GM12878 (cell line): ENCODE measurements at regions not wholly inside any gene's neighbourhood (a gene's known extent, or its start where the extent isn't known, plus 50 kb on each side); places are given as distances from the start of the nearest gene placed in this dataset.

Experiments used
- ATAC-seq: fragments of 200-7000 bp; cut with Tn5 transposase; 3 replicates; pipeline ENCODE4 v1.9.1; 2020; ENCODE audit warnings: mild to moderate bottlenecking, moderate library complexity
- BruUV-seq: library from RNA; stranded (reverse); fragments of 400-500 nt; replicated peaks from 2 replicates; lab custom pipeline; 2021; lab: Mats Ljungman, UMichigan
- CTCF ChIA-PET: fragments of 300-600 bp; sonication (Branson Sonifier 250); formaldehyde crosslinking; extraction: SDS; loops from one replicate; lab custom pipeline; 2021; ENCODE audit warnings: inconsistent platforms; lab: Yijun Ruan, JAX
- POLR2A ChIA-PET: fragments of 350-600 bp; formaldehyde crosslinking; extraction: SDS; loops from one replicate; lab custom pipeline; 2021; ENCODE audit warnings: inconsistent platforms; lab: Charles Lee
- RAD21 ChIA-PET: fragments of 300-600 bp; sonication (Branson Sonifier 250); formaldehyde crosslinking; loops from one replicate; lab custom pipeline; 2023; ENCODE audit warnings: antibody characterized with exemption; ENCODE audit not compliant: unreplicated experiment; lab: Charles Lee
- SMC1A ChIA-PET: fragments of 300-600 bp; sonication (Branson Sonifier 250); formaldehyde crosslinking; loops from one replicate; lab custom pipeline; 2023; ENCODE audit not compliant: unreplicated experiment, uncharacterized antibody; lab: Charles Lee
- DNase-seq: peaks from one replicate; pipeline ENCODE4 v3.0.0-alpha.2; 2011; ENCODE audit warnings: low read depth, low spot score
- FAIRE-seq: peaks from 3 replicates; lab custom pipeline; 2011; peaks lifted over from hg19 to GRCh38; lab: Jason Lieb, UNC
- H2AFZ ChIP-seq: 2 replicates; pipeline ENCODE4 v1.6.0; 2011; ENCODE audit warnings: low read depth, low read length, control low read depth; ENCODE audit not compliant: control insufficient read depth
- H3K27ac ChIP-seq: 2 replicates; pipeline ENCODE4 v1.5.1; 2011; ENCODE audit warnings: control low read depth; ENCODE audit not compliant: control insufficient read depth, insufficient read depth
- H3K27me3 ChIP-seq, 2 experiments: replicated peaks in 1 of 2; 2 replicates each; pipeline versions ENCODE4 v1.6.0 to v1.6.1; 2011; ENCODE audit warnings: low read length in 1 of 2; ENCODE audit not compliant: control insufficient read depth in 2 of 2, insufficient read depth in 2 of 2
- H3K36me3 ChIP-seq, 2 experiments: 2 replicates each; pipeline ENCODE4 v1.5.1; 2011; ENCODE audit warnings: low read length in 1 of 2; ENCODE audit not compliant: control insufficient read depth in 2 of 2, insufficient read depth in 2 of 2
- H3K4me1 ChIP-seq: 2 replicates; pipeline ENCODE4 v1.6.1; 2011; ENCODE audit warnings: mild to moderate bottlenecking, low read length, moderate library complexity, mixed read lengths; ENCODE audit not compliant: control insufficient read depth, insufficient read depth
- H3K4me2 ChIP-seq: 2 replicates; pipeline ENCODE4 v1.6.0; 2011; ENCODE audit warnings: control low read depth; ENCODE audit not compliant: control insufficient read depth, insufficient read depth
- H3K4me3 ChIP-seq: fragments of 200-600 bp; sonication (generic); 2 replicates; pipeline ENCODE4 v1.5.1; 2016
- H3K79me2 ChIP-seq: 2 replicates; pipeline ENCODE4 v1.6.0; 2011; ENCODE audit warnings: low read length; ENCODE audit not compliant: control insufficient read depth, insufficient read depth
- H3K9ac ChIP-seq: 2 replicates; pipeline ENCODE4 v1.8.0; 2011; ENCODE audit warnings: low read length, control low read depth, mixed read lengths; ENCODE audit not compliant: control insufficient read depth, insufficient read depth
- H3K9me3 ChIP-seq: replicated peaks from 3 replicates; pipeline ENCODE4 v1.5.1; 2011; ENCODE audit warnings: mild to moderate bottlenecking, low read length; ENCODE audit not compliant: control insufficient read depth, insufficient read depth
- H4K20me1 ChIP-seq: 2 replicates; pipeline ENCODE4 v1.6.0; 2011; ENCODE audit not compliant: control insufficient read depth, insufficient read depth
- BACH1 ChIP-seq: fragments of 450-650 bp; IDR thresholded peaks from 2 replicates; pipeline ENCODE4 v1.6.1; 2017; ENCODE audit warnings: mild to moderate bottlenecking, borderline replicate concordance
- CBFB ChIP-seq: IDR thresholded peaks from 2 replicates; pipeline ENCODE4 v1.6.1; 2016; ENCODE audit warnings: antibody characterized with exemption, low read depth
- DPF2 ChIP-seq: fragments of 450-650 bp; IDR thresholded peaks from 2 replicates; pipeline ENCODE4 v1.6.1; 2017; ENCODE audit warnings: mild to moderate bottlenecking
- EP300 ChIP-seq, 2 experiments: fragments of 150-350 bp in 1 of 2; IDR thresholded peaks; 2 replicates each; pipeline ENCODE4 v1.6.1; 2011 to 2012; ENCODE audit warnings: low read depth in 2 of 2, low read length in 2 of 2, borderline replicate concordance in 1 of 2, improper control_type of control experiment in 1 of 2, inconsistent platforms in 1 of 2; ENCODE audit not compliant: control insufficient read depth in 1 of 2
- FOXK2 ChIP-seq: fragments of 450-650 bp; IDR thresholded peaks from 2 replicates; pipeline ENCODE4 v1.6.1; 2017; ENCODE audit warnings: mild to moderate bottlenecking, moderate library complexity
- MTA2 ChIP-seq: fragments of 450-650 bp; IDR thresholded peaks from 2 replicates; pipeline ENCODE4 v1.6.1; 2016; ENCODE audit warnings: low read depth, mild to moderate bottlenecking, moderate library complexity
- MXI1 ChIP-seq: fragments of 150-350 bp; IDR thresholded peaks from 2 replicates; pipeline ENCODE4 v1.6.1; 2011; ENCODE audit warnings: low read depth, mild to moderate bottlenecking, inconsistent platforms, low read length, improper control_type of control experiment
- MYB ChIP-seq: fragments of 150-350 bp; IDR thresholded peaks from 2 replicates; pipeline ENCODE4 v1.6.1; 2014; ENCODE audit warnings: mild to moderate bottlenecking, low read depth, low read length, borderline replicate concordance
- PAX5 ChIP-seq: IDR thresholded peaks from 2 replicates; pipeline ENCODE4 v1.6.1; 2011; ENCODE audit warnings: low read depth, low read length, borderline replicate concordance
- PAX8 ChIP-seq: fragments of 450-650 bp; IDR thresholded peaks from 2 replicates; pipeline ENCODE4 v1.6.1; 2017; ENCODE audit warnings: mild to moderate bottlenecking, moderate library complexity
- POLR2AphosphoS2 ChIP-seq: IDR thresholded peaks from 2 replicates; pipeline ENCODE4 v1.6.1; 2011; ENCODE audit warnings: low read depth, mild to moderate bottlenecking, low read length, improper control_type of control experiment, moderate library complexity
- POLR2AphosphoS5 ChIP-seq: IDR thresholded peaks from 2 replicates; pipeline ENCODE4 v1.6.1; 2011; ENCODE audit warnings: mild to moderate bottlenecking, low read length, inconsistent platforms
- SMAD1 ChIP-seq: fragments of 450-650 bp; IDR thresholded peaks from 2 replicates; pipeline ENCODE4 v1.6.1; 2018; ENCODE audit warnings: mild to moderate bottlenecking, low read depth; ENCODE audit not compliant: partially characterized antibody
- SMARCA5 ChIP-seq: fragments of 450-650 bp; IDR thresholded peaks from 2 replicates; pipeline ENCODE4 v1.6.1; 2017; ENCODE audit warnings: mild to moderate bottlenecking
- TAF1 ChIP-seq: IDR thresholded peaks from 2 replicates; pipeline ENCODE4 v1.6.1; 2011; ENCODE audit warnings: mild to moderate bottlenecking, low read depth, low read length, borderline replicate concordance
- WGBS: methylation state at CpG from one replicate; pipeline ENCODE4 v1.1.6; 2016; ENCODE audit warnings: low lambda C conversion rate; ENCODE audit not compliant: insufficient replicate concordance, insufficient coverage; ENCODE audit errors: missing lambda C conversion rate; 5-methylcytosine and 5-hydroxymethylcytosine counted together
- in situ Hi-C: fragments of 300-500 bp; cut with MboI; formaldehyde crosslinking; loops from 9 replicates; pipeline ENCODE4 v1.14.3; 2018; ENCODE audit warnings: mixed read lengths
- intact Hi-C: fragments of 100-400 bp; cut with micrococcal nuclease; formaldehyde crosslinking; loops from one replicate; pipeline ENCODE4 v1.14.2; 2022; ENCODE audit not compliant: unreplicated experiment
- TF ChIP-seq, protein P1 (sequence below), 3 experiments: IDR thresholded peaks in 2 of 3; conservative IDR thresholded peaks in 1 of 3; 2 replicates each; pipeline ENCODE4 v1.5.1; 2011; ENCODE audit warnings: low read depth in 3 of 3, low read length in 3 of 3, mild to moderate bottlenecking in 3 of 3, control low read depth in 2 of 3, moderate library complexity in 2 of 3, inconsistent platforms in 1 of 3, mixed read lengths in 1 of 3; ENCODE audit not compliant: control insufficient read depth in 2 of 3, insufficient read depth in 1 of 3; ENCODE audit errors: extremely low read depth in 1 of 3
- TF ChIP-seq, protein P2 (sequence below): fragments of 450-650 bp; IDR thresholded peaks from 2 replicates; pipeline ENCODE4 v1.6.1; 2014; ENCODE audit warnings: mild to moderate bottlenecking
- TF ChIP-seq, protein P3 (sequence below): fragments of 450-650 bp; IDR thresholded peaks from 2 replicates; pipeline ENCODE4 v1.6.1; 2016; ENCODE audit warnings: mild to moderate bottlenecking, moderate library complexity, borderline replicate concordance
- TF ChIP-seq, protein P4 (sequence below): fragments of 450-650 bp; IDR thresholded peaks from 2 replicates; pipeline ENCODE4 v1.6.1; 2016; ENCODE audit warnings: mild to moderate bottlenecking

DNA sequence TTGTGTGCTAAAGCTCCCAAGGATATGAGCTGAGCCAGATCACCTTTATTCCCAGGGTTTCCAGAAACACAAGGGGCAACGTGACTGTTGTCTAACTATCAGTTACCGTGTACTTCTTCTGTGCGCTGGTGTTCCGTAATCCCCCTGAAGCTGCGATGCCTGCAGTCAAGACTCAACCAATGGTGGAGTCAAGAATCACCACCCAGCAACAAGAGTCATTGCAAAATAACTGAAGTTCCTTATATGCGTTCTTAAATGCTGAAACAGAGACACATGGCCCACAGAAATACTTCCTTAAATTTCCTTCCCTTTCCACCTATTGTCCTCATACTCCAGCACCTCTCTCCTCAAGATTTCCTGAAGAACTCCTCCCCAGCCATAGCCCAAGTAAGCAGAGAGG, 200.2 kb downstream of the KATNAL1 start:
- Histone ChIP-seq H3K27ac (no peak overlapping the region), H3K27me3 (peaks cover 0 to 3% of the 10 kb centered on the region in 2 experiments; a peak in 1 of 4 replicates), H3K9me3 (no peaks in the 10 kb centered on the region), H3K36me3 (no peaks in the 10 kb centered on the region), H3K4me2 (no peak overlapping the region), H3K9ac (no peak overlapping the region), H3K4me3 (no peak overlapping the region), H3K79me2 (no peaks in the 10 kb centered on the region), H2AFZ (no peak overlapping the region), H3K4me1 (no peaks in the 10 kb centered on the region), H4K20me1 (no peaks in the 10 kb centered on the region)
- CTCF ChIA-PET = interaction anchor here (1.3 kb wide), 1 partner anchor 9 kb away, joined by 3 read pairs; no protein-coding TSS in a partner anchor
- FAIRE-seq (no peak), ATAC-seq (no peak), DNase-seq (no peak)
- SMC1A ChIA-PET = no interaction called here
- in situ Hi-C loops = no loop called here
- intact Hi-C loops = no loop called here
- BruUV-seq = no TSS peak
- WGBS = 78% methylated on average over 6 of the region's 6 CpGs
- TF ChIP-seq BACH1 = no peak
- no peak for TF ChIP-seq EP300 (IDR thresholded peaks at IDR 0.05; ENCODE audit: borderline replicate concordance in 1 of 2, control insufficient read depth in 1 of 2, low read depth in 2 of 2, low read length in 2 of 2)
- no peak for TF ChIP-seq SMARCA5
- no peak for TF ChIP-seq POLR2AphosphoS5
- no peak for TF ChIP-seq FOXK2
- TF ChIP-seq, protein P1, sequence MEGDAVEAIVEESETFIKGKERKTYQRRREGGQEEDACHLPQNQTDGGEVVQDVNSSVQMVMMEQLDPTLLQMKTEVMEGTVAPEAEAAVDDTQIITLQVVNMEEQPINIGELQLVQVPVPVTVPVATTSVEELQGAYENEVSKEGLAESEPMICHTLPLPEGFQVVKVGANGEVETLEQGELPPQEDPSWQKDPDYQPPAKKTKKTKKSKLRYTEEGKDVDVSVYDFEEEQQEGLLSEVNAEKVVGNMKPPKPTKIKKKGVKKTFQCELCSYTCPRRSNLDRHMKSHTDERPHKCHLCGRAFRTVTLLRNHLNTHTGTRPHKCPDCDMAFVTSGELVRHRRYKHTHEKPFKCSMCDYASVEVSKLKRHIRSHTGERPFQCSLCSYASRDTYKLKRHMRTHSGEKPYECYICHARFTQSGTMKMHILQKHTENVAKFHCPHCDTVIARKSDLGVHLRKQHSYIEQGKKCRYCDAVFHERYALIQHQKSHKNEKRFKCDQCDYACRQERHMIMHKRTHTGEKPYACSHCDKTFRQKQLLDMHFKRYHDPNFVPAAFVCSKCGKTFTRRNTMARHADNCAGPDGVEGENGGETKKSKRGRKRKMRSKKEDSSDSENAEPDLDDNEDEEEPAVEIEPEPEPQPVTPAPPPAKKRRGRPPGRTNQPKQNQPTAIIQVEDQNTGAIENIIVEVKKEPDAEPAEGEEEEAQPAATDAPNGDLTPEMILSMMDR (IDR thresholded peaks at IDR 0.05 in 2 of 3, conservative IDR thresholded peaks at IDR 0.05 in 1 of 3; ENCODE audit: control insufficient read depth in 2 of 3, extremely low read depth in 1 of 3, insufficient read depth in 1 of 3, low read depth in 3 of 3, low read length in 3 of 3) = no peak
- TF ChIP-seq, protein P2, sequence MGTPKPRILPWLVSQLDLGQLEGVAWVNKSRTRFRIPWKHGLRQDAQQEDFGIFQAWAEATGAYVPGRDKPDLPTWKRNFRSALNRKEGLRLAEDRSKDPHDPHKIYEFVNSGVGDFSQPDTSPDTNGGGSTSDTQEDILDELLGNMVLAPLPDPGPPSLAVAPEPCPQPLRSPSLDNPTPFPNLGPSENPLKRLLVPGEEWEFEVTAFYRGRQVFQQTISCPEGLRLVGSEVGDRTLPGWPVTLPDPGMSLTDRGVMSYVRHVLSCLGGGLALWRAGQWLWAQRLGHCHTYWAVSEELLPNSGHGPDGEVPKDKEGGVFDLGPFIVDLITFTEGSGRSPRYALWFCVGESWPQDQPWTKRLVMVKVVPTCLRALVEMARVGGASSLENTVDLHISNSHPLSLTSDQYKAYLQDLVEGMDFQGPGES = no peak
- TF ChIP-seq MXI1 = no peak
- no peak for TF ChIP-seq CBFB
- no peak for TF ChIP-seq POLR2AphosphoS2
- no peak for TF ChIP-seq SMAD1
- TF ChIP-seq, protein P3, sequence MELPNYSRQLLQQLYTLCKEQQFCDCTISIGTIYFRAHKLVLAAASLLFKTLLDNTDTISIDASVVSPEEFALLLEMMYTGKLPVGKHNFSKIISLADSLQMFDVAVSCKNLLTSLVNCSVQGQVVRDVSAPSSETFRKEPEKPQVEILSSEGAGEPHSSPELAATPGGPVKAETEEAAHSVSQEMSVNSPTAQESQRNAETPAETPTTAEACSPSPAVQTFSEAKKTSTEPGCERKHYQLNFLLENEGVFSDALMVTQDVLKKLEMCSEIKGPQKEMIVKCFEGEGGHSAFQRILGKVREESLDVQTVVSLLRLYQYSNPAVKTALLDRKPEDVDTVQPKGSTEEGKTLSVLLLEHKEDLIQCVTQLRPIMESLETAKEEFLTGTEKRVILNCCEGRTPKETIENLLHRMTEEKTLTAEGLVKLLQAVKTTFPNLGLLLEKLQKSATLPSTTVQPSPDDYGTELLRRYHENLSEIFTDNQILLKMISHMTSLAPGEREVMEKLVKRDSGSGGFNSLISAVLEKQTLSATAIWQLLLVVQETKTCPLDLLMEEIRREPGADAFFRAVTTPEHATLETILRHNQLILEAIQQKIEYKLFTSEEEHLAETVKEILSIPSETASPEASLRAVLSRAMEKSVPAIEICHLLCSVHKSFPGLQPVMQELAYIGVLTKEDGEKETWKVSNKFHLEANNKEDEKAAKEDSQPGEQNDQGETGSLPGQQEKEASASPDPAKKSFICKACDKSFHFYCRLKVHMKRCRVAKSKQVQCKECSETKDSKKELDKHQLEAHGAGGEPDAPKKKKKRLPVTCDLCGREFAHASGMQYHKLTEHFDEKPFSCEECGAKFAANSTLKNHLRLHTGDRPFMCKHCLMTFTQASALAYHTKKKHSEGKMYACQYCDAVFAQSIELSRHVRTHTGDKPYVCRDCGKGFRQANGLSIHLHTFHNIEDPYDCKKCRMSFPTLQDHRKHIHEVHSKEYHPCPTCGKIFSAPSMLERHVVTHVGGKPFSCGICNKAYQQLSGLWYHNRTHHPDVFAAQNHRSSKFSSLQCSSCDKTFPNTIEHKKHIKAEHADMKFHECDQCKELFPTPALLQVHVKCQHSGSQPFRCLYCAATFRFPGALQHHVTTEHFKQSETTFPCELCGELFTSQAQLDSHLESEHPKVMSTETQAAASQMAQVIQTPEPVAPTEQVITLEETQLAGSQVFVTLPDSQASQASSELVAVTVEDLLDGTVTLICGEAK = no peak
- no peak for TF ChIP-seq TAF1
- no peak for TF ChIP-seq PAX8
- no peak for TF ChIP-seq DPF2
- no peak for TF ChIP-seq PAX5
- no peak for TF ChIP-seq MYB
- TF ChIP-seq MTA2 = no peak
- TF ChIP-seq, protein P4, sequence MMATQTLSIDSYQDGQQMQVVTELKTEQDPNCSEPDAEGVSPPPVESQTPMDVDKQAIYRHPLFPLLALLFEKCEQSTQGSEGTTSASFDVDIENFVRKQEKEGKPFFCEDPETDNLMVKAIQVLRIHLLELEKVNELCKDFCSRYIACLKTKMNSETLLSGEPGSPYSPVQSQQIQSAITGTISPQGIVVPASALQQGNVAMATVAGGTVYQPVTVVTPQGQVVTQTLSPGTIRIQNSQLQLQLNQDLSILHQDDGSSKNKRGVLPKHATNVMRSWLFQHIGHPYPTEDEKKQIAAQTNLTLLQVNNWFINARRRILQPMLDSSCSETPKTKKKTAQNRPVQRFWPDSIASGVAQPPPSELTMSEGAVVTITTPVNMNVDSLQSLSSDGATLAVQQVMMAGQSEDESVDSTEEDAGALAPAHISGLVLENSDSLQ = no peak
- POLR2A ChIA-PET = no interaction called here
- RAD21 ChIA-PET = no interaction called here
